SK-N-SH (cell line): ENCODE measurements at regions not wholly inside any gene's neighbourhood (a gene's known extent, or its start where the extent isn't known, plus 50 kb on each side); places are given as distances from the start of the nearest gene placed in this dataset.

Experiments used
- CTCF ChIA-PET: fragments of 300-600, 350-600 bp; formaldehyde crosslinking; extraction: SDS; loops from one replicate; lab custom pipeline; 2021; lab: Yijun Ruan, JAX
- POLR2A ChIA-PET: fragments of 350-600 bp; sonication (Branson Sonifier 250); formaldehyde crosslinking; extraction: SDS; loops from one replicate; lab custom pipeline; 2020; ENCODE audit warnings: antibody characterized with exemption, inconsistent platforms; lab: Yijun Ruan, JAX
- DNase-seq: peaks from one replicate; pipeline ENCODE4 v3.0.0; 2012
- H2AFZ ChIP-seq: fragments of 200-600 bp; sonication (generic); 2 replicates; pipeline ENCODE4 v1.8.1; 2016; ENCODE audit warnings: antibody characterized with exemption, mild to moderate bottlenecking, low read depth
- H3F3A ChIP-seq: fragments of 200-600 bp; sonication (generic); replicated peaks from 2 replicates; pipeline ENCODE3; 2016; ENCODE audit warnings: antibody characterized with exemption, mild to moderate bottlenecking; ENCODE audit not compliant: insufficient read depth
- H3K27ac ChIP-seq, 2 experiments: fragments of 200-500 bp in 1 of 2; fragments of 200-600 bp in 1 of 2; sonication (Bioruptor generic) in 1 of 2; sonication (generic), shearing (Covaris generic) in 1 of 2; 2 replicates each; pipeline versions ENCODE4 v1.5.1 to v1.6.1; 2014 to 2016; ENCODE audit warnings: low read depth in 2 of 2, inconsistent platforms in 1 of 2, low read length in 1 of 2, mild to moderate bottlenecking in 1 of 2, mixed read lengths in 1 of 2
- H3K27me3 ChIP-seq: fragments of 200-600 bp; sonication (generic), shearing (Covaris generic); 2 replicates; pipeline ENCODE4 v1.6.1; 2016; ENCODE audit warnings: mixed run types; ENCODE audit not compliant: insufficient read depth
- H3K36me3 ChIP-seq, 2 experiments: fragments of 200-500 bp in 1 of 2; fragments of 200-600 bp in 1 of 2; sonication (Bioruptor generic) in 1 of 2; sonication (generic) in 1 of 2; replicated peaks in 1 of 2; 2 replicates each; pipeline versions ENCODE3 to v1.5.1; 2014 to 2016; ENCODE audit warnings: low read length in 1 of 2, mild to moderate bottlenecking in 1 of 2; ENCODE audit not compliant: insufficient read depth in 2 of 2, control insufficient read depth in 1 of 2
- H3K4me1 ChIP-seq, 2 experiments: fragments of 200-500 bp in 1 of 2; fragments of 200-600 bp in 1 of 2; sonication (Bioruptor generic) in 1 of 2; sonication (generic), shearing (Covaris generic) in 1 of 2; 2 replicates each; pipeline versions ENCODE4 v1.5.1 to v1.6.1; 2014 to 2016; ENCODE audit warnings: low read depth in 1 of 2, low read length in 1 of 2, mixed run types in 1 of 2; ENCODE audit not compliant: insufficient read depth in 2 of 2, control insufficient read depth in 1 of 2
- H3K4me2 ChIP-seq: fragments of 200-600 bp; sonication (generic), shearing (Covaris generic); 2 replicates; pipeline ENCODE4 v1.6.1; 2017; ENCODE audit warnings: mixed run types
- H3K4me3 ChIP-seq, 2 experiments: fragments of 200-500 bp in 1 of 2; fragments of 200-600 bp in 1 of 2; sonication (Bioruptor generic) in 1 of 2; sonication (generic), shearing (Covaris generic) in 1 of 2; 2 replicates each; pipeline versions ENCODE4 v1.5.1 to v1.8.1; 2014 to 2016; ENCODE audit warnings: low read depth in 2 of 2, inconsistent platforms in 1 of 2, low read length in 1 of 2, mild to moderate bottlenecking in 1 of 2, mixed read lengths in 1 of 2, moderate library complexity in 1 of 2
- H3K79me2 ChIP-seq: fragments of 200-600 bp; sonication (generic); 2 replicates; pipeline ENCODE4 v1.8.1; 2017; ENCODE audit warnings: mild to moderate bottlenecking; ENCODE audit not compliant: insufficient read depth
- H3K9ac ChIP-seq: fragments of 200-600 bp; sonication (generic); 2 replicates; pipeline ENCODE4 v1.6.1; 2017; ENCODE audit warnings: mixed run types
- H3K9me2 ChIP-seq: fragments of 200-600 bp; sonication (generic); 2 replicates; pipeline ENCODE4 v1.6.1; 2017; ENCODE audit warnings: mixed run types
- H3K9me3 ChIP-seq: fragments of 200-600 bp; sonication (generic); 2 replicates; pipeline ENCODE4 v1.6.1; 2017; ENCODE audit warnings: mixed run types, mild to moderate bottlenecking, moderate library complexity
- H4K20me1 ChIP-seq: fragments of 200-600 bp; sonication (generic); 2 replicates; pipeline ENCODE4 v1.6.1; 2017; ENCODE audit warnings: mild to moderate bottlenecking, mixed run types; ENCODE audit not compliant: insufficient read depth
- ELF1 ChIP-seq: IDR thresholded peaks from 2 replicates; pipeline ENCODE4 v1.4.0; 2012
- EZH2phosphoT487 ChIP-seq: fragments of 200-600 bp; sonication (generic); IDR thresholded peaks from 2 replicates; pipeline ENCODE4 v1.6.1; 2017; ENCODE audit warnings: low read depth, mixed run types, mild to moderate bottlenecking, antibody characterized with exemption, moderate library complexity, borderline replicate concordance
- FOXJ3 ChIP-seq: sonication (generic); formaldehyde crosslinking; IDR thresholded peaks from 2 replicates; pipeline ENCODE4 v1.5.1; 2020; ENCODE audit warnings: mild to moderate bottlenecking, missing genetic modification reagents
- IRF3 ChIP-seq: fragments of 150-350 bp; IDR thresholded peaks from 2 replicates; pipeline ENCODE4 v1.6.1; 2016; ENCODE audit warnings: mild to moderate bottlenecking, low read depth, low read length
- MXI1 ChIP-seq: IDR thresholded peaks from 2 replicates; pipeline ENCODE4 v1.6.1; 2012; ENCODE audit warnings: mild to moderate bottlenecking, low read depth, low read length, improper control_type of control experiment
- POLR2AphosphoS5 ChIP-seq: IDR thresholded peaks from 2 replicates; pipeline ENCODE4 v1.6.1; 2012; ENCODE audit warnings: low read depth, low read length
- REST ChIP-seq: IDR thresholded peaks from 2 replicates; pipeline ENCODE4 v1.6.1; 2012; ENCODE audit warnings: mild to moderate bottlenecking, low read depth, low read length, moderate library complexity
- SIN3A ChIP-seq: IDR thresholded peaks from 2 replicates; pipeline ENCODE4 v1.6.1; 2012; ENCODE audit warnings: low read depth, mild to moderate bottlenecking, low read length, moderate library complexity, borderline replicate concordance
- SMC3 ChIP-seq: IDR thresholded peaks from 2 replicates; pipeline ENCODE4 v1.6.1; 2012; ENCODE audit warnings: low read depth, low read length, improper control_type of control experiment
- YY1 ChIP-seq: IDR thresholded peaks from 2 replicates; pipeline ENCODE4 v1.4.0; 2012; ENCODE audit warnings: low read depth, mild to moderate bottlenecking
- WGBS: methylation state at CpG from one replicate; pipeline ENCODE4 v1.1.6; 2017; ENCODE audit warnings: low lambda C conversion rate; 5-methylcytosine and 5-hydroxymethylcytosine counted together

- TF ChIP-seq IRF3 (no peak), REST (no peak)
Measured at GRCh38 chr3:24985668-24986067, 442.4 kb upstream of the RARB start (continued).

- Histone ChIP-seq H3K4me1 (peaks cover 0 to 5% of the 10 kb centered on the region in 2 experiments; a peak in 2 of 4 replicates), H4K20me1 (no peaks in the 10 kb centered on the region), H3K27ac (no peak overlapping the region), H3K9me2 (no peaks in the 10 kb centered on the region), H3K27me3 (no peaks in the 10 kb centered on the region), H3K9me3 (no peaks in the 10 kb centered on the region), H3K36me3 (no peaks in the 10 kb centered on the region), H3K4me2 (no peak overlapping the region), H3K79me2 (no peaks in the 10 kb centered on the region), H2AFZ (no peak overlapping the region), H3K9ac (no peak overlapping the region), H3F3A (no peaks in the 10 kb centered on the region), H3K4me3 (no peak overlapping the region)
- DNase-seq: no peak
- POLR2A ChIA-PET: no interaction called here
- CTCF ChIA-PET: interaction anchor here (0.6 to 1.3 kb wide), 2 partner anchors 442 to 639 kb away, joined by 3 read pairs; partner anchors contain the start of gene RARB
- TF ChIP-seq ELF1 (no peak), EZH2phosphoT487 (no peak), SIN3A (no peak), FOXJ3 (CRISPR knock-in tag) (no peak), POLR2AphosphoS5 (no peak), SMC3 (no peak), REST (no peak), YY1 (no peak), MXI1 (no peak)
- WGBS: 66% methylated on average over 7 of the region's 7 CpGs
Measured at GRCh38 chr3:24986612-24987011, 441.5 kb upstream of the RARB start.
